HepG2 (cell line): ENCODE measurements at regions not wholly inside any gene's neighbourhood (a gene's known extent, or its start where the extent isn't known, plus 50 kb on each side); places are given as distances from the start of the nearest gene placed in this dataset.

Experiments used
- CBFB ChIP-seq: sonication (generic); formaldehyde crosslinking; IDR thresholded peaks from 2 replicates; pipeline ENCODE4 v1.4.0; 2020; ENCODE audit warnings: missing genetic modification reagents
- CBX5 ChIP-seq: sonication (generic); formaldehyde crosslinking; IDR thresholded peaks from 2 replicates; pipeline ENCODE4 v1.4.0; 2020; ENCODE audit warnings: missing genetic modification reagents, borderline replicate concordance
- CTCF ChIP-seq: sonication (generic); formaldehyde crosslinking; IDR thresholded peaks from 2 replicates; pipeline ENCODE4 v1.5.0; 2020; ENCODE audit warnings: mild to moderate bottlenecking, missing genetic modification reagents, moderate library complexity
- FOXK2 ChIP-seq: fragments of 450-650 bp; IDR thresholded peaks from 2 replicates; pipeline ENCODE4 v1.6.1; 2016
- JUND ChIP-seq: sonication (generic); formaldehyde crosslinking; IDR thresholded peaks from 2 replicates; pipeline ENCODE4 v1.8.0; 2022; ENCODE audit warnings: mild to moderate bottlenecking, missing genetic modification reagents
- MNT ChIP-seq: fragments of 450-650 bp; IDR thresholded peaks from 2 replicates; pipeline ENCODE4 v1.6.1; 2016
- NFE2L2 ChIP-seq: fragments of 150-350 bp; IDR thresholded peaks from 2 replicates; pipeline ENCODE4 v1.6.1; 2014; ENCODE audit warnings: low read length
- POLR2A ChIP-seq, 2 experiments: IDR thresholded peaks; 2 replicates each; pipeline ENCODE4 v1.6.1; 2011; ENCODE audit warnings: low read depth in 2 of 2, low read length in 2 of 2, mild to moderate bottlenecking in 1 of 2, moderate library complexity in 1 of 2; ENCODE audit not compliant: insufficient read depth in 1 of 2
- SIX4 ChIP-seq: sonication (generic); formaldehyde crosslinking; IDR thresholded peaks from 2 replicates; pipeline ENCODE4 v1.4.0; 2020; ENCODE audit warnings: missing genetic modification reagents
- TCF7 ChIP-seq: sonication (generic); IDR thresholded peaks from 2 replicates; pipeline ENCODE4 v1.6.1; 2016; ENCODE audit warnings: antibody characterized with exemption, low read depth
- ZBTB33 ChIP-seq: sonication (generic); formaldehyde crosslinking; IDR thresholded peaks from 2 replicates; pipeline ENCODE4 v1.4.0; 2020; ENCODE audit warnings: missing genetic modification reagents
- ZNF451 ChIP-seq: sonication (generic); formaldehyde crosslinking; IDR thresholded peaks from 2 replicates; pipeline ENCODE4 v1.5.0; 2020; ENCODE audit warnings: mild to moderate bottlenecking, missing genetic modification reagents

GRCh38 chr5:31084871-31085270, 108.6 kb upstream of the CDH6 start:
- no peak for TF ChIP-seq CTCF (CRISPR knock-in tag)
- TF ChIP-seq CBX5 = no peak
- no peak for TF ChIP-seq SIX4 (CRISPR knock-in tag)
- no peak for TF ChIP-seq POLR2A (IDR thresholded peaks at IDR 0.05; ENCODE audit: insufficient read depth in 1 of 2, low read depth in 2 of 2, low read length in 2 of 2)
- no peak for TF ChIP-seq NFE2L2
- no peak for TF ChIP-seq ZBTB33 (CRISPR knock-in tag)
- no peak for TF ChIP-seq FOXK2
- TF ChIP-seq CBFB (CRISPR knock-in tag) = no peak
- TF ChIP-seq TCF7 = no peak
- no peak for TF ChIP-seq MNT
- no peak for TF ChIP-seq ZNF451 (CRISPR knock-in tag)
- TF ChIP-seq JUND (CRISPR knock-in tag) = no peak
